HG03064 (cell line): ENCODE measurements at regions not wholly inside any gene's neighbourhood (a gene's known extent, or its start where the extent isn't known, plus 50 kb on each side); places are given as distances from the start of the nearest gene placed in this dataset.

ENCODE experiments used
- ATAC-seq: cut with Tn5 transposase; IDR thresholded peaks from one replicate; pipeline ENCODE4 v1.9.1; 2021; ENCODE audit warnings: low read depth; ENCODE audit not compliant: unreplicated experiment

GRCh38 chr3:74357881-74358280 is 256.6 kb downstream of the CNTN3 start:
- no peak for ATAC-seq

- ATAC-seq: no peak
Measured at GRCh38 chr3:74353039-74353438, 261.4 kb downstream of the CNTN3 start.

- ATAC-seq: no peak
Measured at GRCh38 chr3:74352166-74352565, 262.3 kb downstream of the CNTN3 start.

GRCh38 chr3:74351213-74351612 is 263.2 kb downstream of the CNTN3 start:
- no peak for ATAC-seq

- no peak for ATAC-seq
Measured at GRCh38 chr3:74349015-74349414, 265.4 kb downstream of the CNTN3 start.

- ATAC-seq: no peak
Measured at GRCh38 chr3:74347563-74348268, 266.7 kb downstream of the CNTN3 start.

- no peak for ATAC-seq
Measured at GRCh38 chr3:74346896-74347295, 267.6 kb downstream of the CNTN3 start.

GRCh38 chr3:74345701-74346100 is 268.8 kb downstream of the CNTN3 start:
- no peak for ATAC-seq

- ATAC-seq: no peak
Measured at GRCh38 chr3:74344865-74345440, 269.5 kb downstream of the CNTN3 start.

GRCh38 chr3:74343391-74343790 is 271.1 kb downstream of the CNTN3 start:
- ATAC-seq: no peak

- no peak for ATAC-seq
Measured at GRCh38 chr3:74338998-74339397, 275.5 kb downstream of the CNTN3 start.

- ATAC-seq: no peak
Measured at GRCh38 chr3:74332165-74332564, 282.3 kb downstream of the CNTN3 start.

- no peak for ATAC-seq
Measured at GRCh38 chr3:74331711-74332110, 282.7 kb downstream of the CNTN3 start.

- ATAC-seq: no peak
Measured at GRCh38 chr3:74329096-74329495, 285.4 kb downstream of the CNTN3 start.

GRCh38 chr3:74328435-74328834 is 286.0 kb downstream of the CNTN3 start:
- no peak for ATAC-seq

GRCh38 chr3:74315291-74315690 is 299.2 kb downstream of the CNTN3 start:
- no peak for ATAC-seq

- no peak for ATAC-seq
Measured at GRCh38 chr3:74314696-74315095, 299.8 kb downstream of the CNTN3 start.

- ATAC-seq: no peak
Measured at GRCh38 chr3:74309716-74310115, 304.7 kb downstream of the CNTN3 start.

GRCh38 chr3:74304424-74304823 is 310.0 kb downstream of the CNTN3 start:
- no peak for ATAC-seq

GRCh38 chr3:74303711-74304110 is 310.7 kb downstream of the CNTN3 start:
- ATAC-seq: no peak

GRCh38 chr3:74302969-74303368 is 311.5 kb downstream of the CNTN3 start:
- ATAC-seq: no peak

- ATAC-seq: no peak
Measured at GRCh38 chr3:74302281-74302680, 312.2 kb downstream of the CNTN3 start.
